HepG2 (cell line): ENCODE measurements at regions not wholly inside any gene's neighbourhood (a gene's known extent, or its start where the extent isn't known, plus 50 kb on each side); places are given as distances from the start of the nearest gene placed in this dataset.

Experiments used
- ATAC-seq: fragments of 200-7000 bp; cut with Tn5 transposase; 3 replicates; pipeline ENCODE4 v1.9.1; 2020; ENCODE audit warnings: mild to moderate bottlenecking, moderate library complexity
- BruUV-seq: library from RNA; stranded (reverse); fragments of 400-500 nt; replicated peaks from 2 replicates; lab custom pipeline; 2021; lab: Mats Ljungman, UMichigan
- CTCF ChIA-PET: fragments of 300-600 bp; formaldehyde crosslinking; extraction: SDS; loops from one replicate; lab custom pipeline; 2021; ENCODE audit warnings: low total read pairs, inconsistent platforms, low intra/inter-chr PET ratio; lab: Yijun Ruan, JAX
- POLR2A ChIA-PET: fragments of 350-600 bp; sonication (Branson Sonifier 250); formaldehyde crosslinking; loops from one replicate; lab custom pipeline; 2020; ENCODE audit warnings: antibody characterized with exemption, inconsistent platforms; lab: Yijun Ruan, JAX
- DNase-seq: peaks from one replicate; pipeline ENCODE4 v3.0.0-alpha.2; 2015; ENCODE audit warnings: low spot score
- FAIRE-seq: peaks from 3 replicates; lab custom pipeline; 2011; peaks lifted over from hg19 to GRCh38; lab: Jason Lieb, UNC
- H2AFZ ChIP-seq: one replicate; pipeline ENCODE4 v1.6.1; 2011; ENCODE audit warnings: low read length, inconsistent platforms
- H3K27ac ChIP-seq: fragments of 300-600 bp; 3 replicates; pipeline ENCODE4 v1.8.0; 2011; ENCODE audit warnings: mixed run types, mild to moderate bottlenecking, mixed read lengths, low read length, inconsistent platforms; ENCODE audit not compliant: insufficient read depth; ENCODE audit errors: extremely low read length
- H3K27me3 ChIP-seq, 2 experiments: fragments of 200-600 bp in 1 of 2; 2 replicates in 1 of 2; 3 replicates in 1 of 2; pipeline versions ENCODE4 v1.6.0 to v1.8.0; 2011; ENCODE audit warnings: low read length in 2 of 2, mild to moderate bottlenecking in 2 of 2, moderate library complexity in 2 of 2, inconsistent platforms in 1 of 2; ENCODE audit not compliant: insufficient read depth in 2 of 2, control insufficient read depth in 1 of 2
- H3K36me3 ChIP-seq, 2 experiments: fragments of 200-600 bp in 1 of 2; replicated peaks in 1 of 2; 2 replicates in 1 of 2; 3 replicates in 1 of 2; pipeline versions ENCODE4 v1.5.1 to v1.8.0; 2011; ENCODE audit warnings: low read length in 2 of 2, inconsistent platforms in 1 of 2; ENCODE audit not compliant: insufficient read depth in 2 of 2, control insufficient read depth in 1 of 2
- H3K4me1 ChIP-seq: 2 replicates; pipeline ENCODE4 v1.5.1; 2012; ENCODE audit warnings: low read length, inconsistent platforms; ENCODE audit not compliant: insufficient read depth
- H3K4me2 ChIP-seq: 2 replicates; pipeline ENCODE4 v1.6.0; 2011; ENCODE audit warnings: low read depth, low read length, inconsistent platforms
- H3K4me3 ChIP-seq, 3 experiments: fragments of 200-600 bp in 1 of 3; sonication (generic), shearing (Covaris generic) in 1 of 3; replicated peaks in 1 of 3; 2 replicates each; pipeline ENCODE4 v1.5.1; 2011 to 2016; ENCODE audit warnings: low read length in 3 of 3, inconsistent platforms in 2 of 3, low read depth in 2 of 3, mild to moderate bottlenecking in 2 of 3, control low read depth in 1 of 3, mixed read lengths in 1 of 3; ENCODE audit not compliant: insufficient read depth in 1 of 3
- H3K79me2 ChIP-seq: one replicate; pipeline ENCODE4 v1.6.1; 2011; ENCODE audit warnings: low read length, inconsistent platforms; ENCODE audit not compliant: insufficient read depth
- H3K9ac ChIP-seq: 2 replicates; pipeline ENCODE4 v1.6.0; 2011; ENCODE audit warnings: mild to moderate bottlenecking, low read depth, low read length, inconsistent platforms; ENCODE audit not compliant: insufficient read depth
- H3K9me3 ChIP-seq: 2 replicates; pipeline ENCODE4 v1.5.1; 2012; ENCODE audit warnings: mild to moderate bottlenecking, low read length
- H4K20me1 ChIP-seq: 2 replicates; pipeline ENCODE4 v1.6.0; 2011; ENCODE audit warnings: inconsistent platforms, mild to moderate bottlenecking, low read length, moderate library complexity; ENCODE audit not compliant: insufficient read depth
- FOSL1 ChIP-seq: sonication (generic); formaldehyde crosslinking; IDR thresholded peaks from 2 replicates; pipeline ENCODE4 v1.9.0; 2021; ENCODE audit warnings: missing genetic modification reagents, borderline replicate concordance
- FOXA3 ChIP-seq: IDR thresholded peaks from 2 replicates; pipeline ENCODE4 v1.6.1; 2016; ENCODE audit warnings: missing genetic modification reagents, missing compliant biosample characterization
- IKZF1 ChIP-seq: fragments of 450-650 bp; IDR thresholded peaks from 2 replicates; pipeline ENCODE4 v1.7.1; 2016
- LCORL ChIP-seq, 2 experiments: fragments of 450-650 bp in 1 of 2; sonication (generic) in 1 of 2; formaldehyde crosslinking in 1 of 2; IDR thresholded peaks; 2 replicates each; pipeline versions ENCODE4 v1.5.0 to v1.6.1; 2017 to 2020; ENCODE audit warnings: antibody characterized with exemption in 1 of 2, missing genetic modification reagents in 1 of 2
- NFKB2 ChIP-seq: sonication (generic); formaldehyde crosslinking; IDR thresholded peaks from 2 replicates; pipeline ENCODE4 v1.4.0; 2020; ENCODE audit warnings: missing genetic modification reagents, borderline replicate concordance
- SMARCE1 ChIP-seq: fragments of 450-650 bp; IDR thresholded peaks from 2 replicates; pipeline ENCODE4 v1.6.1; 2017; ENCODE audit warnings: borderline replicate concordance
- TCF7L2 ChIP-seq: IDR thresholded peaks from 2 replicates; pipeline ENCODE4 v1.6.1; 2011; ENCODE audit warnings: mild to moderate bottlenecking, low read depth, low read length, moderate library complexity
- ZFP62 ChIP-seq: sonication (generic); formaldehyde crosslinking; IDR thresholded peaks from 2 replicates; pipeline ENCODE4 v1.4.0; 2020; ENCODE audit warnings: missing genetic modification reagents
- ZNF468 ChIP-seq: sonication (generic); formaldehyde crosslinking; IDR thresholded peaks from 2 replicates; pipeline ENCODE4 v1.8.0; 2022; ENCODE audit warnings: mild to moderate bottlenecking, moderate library complexity, missing genetic modification reagents
- WGBS: methylation state at CpG from one replicate; pipeline ENCODE4 v1.1.6; 2017; ENCODE audit warnings: low lambda C conversion rate; 5-methylcytosine and 5-hydroxymethylcytosine counted together
- in situ Hi-C: cut with HindIII; loops from 2 replicates; pipeline ENCODE4 v1.10.0; 2017; ENCODE audit warnings: low pct_unique_long_range_greater_than_20kb; ENCODE audit not compliant: extremely low pct_ligation_motif_present
- intact Hi-C: fragments of 100-400 bp; cut with micrococcal nuclease; formaldehyde crosslinking; loops from one replicate; pipeline ENCODE4 v1.10.0; 2022; ENCODE audit not compliant: unreplicated experiment
- TF ChIP-seq, protein P1 (sequence below): sonication (generic); formaldehyde crosslinking; IDR thresholded peaks from 2 replicates; pipeline ENCODE4 v1.8.0; 2022; ENCODE audit warnings: mild to moderate bottlenecking, missing genetic modification reagents; ENCODE audit not compliant: insufficient replicate concordance

DNA sequence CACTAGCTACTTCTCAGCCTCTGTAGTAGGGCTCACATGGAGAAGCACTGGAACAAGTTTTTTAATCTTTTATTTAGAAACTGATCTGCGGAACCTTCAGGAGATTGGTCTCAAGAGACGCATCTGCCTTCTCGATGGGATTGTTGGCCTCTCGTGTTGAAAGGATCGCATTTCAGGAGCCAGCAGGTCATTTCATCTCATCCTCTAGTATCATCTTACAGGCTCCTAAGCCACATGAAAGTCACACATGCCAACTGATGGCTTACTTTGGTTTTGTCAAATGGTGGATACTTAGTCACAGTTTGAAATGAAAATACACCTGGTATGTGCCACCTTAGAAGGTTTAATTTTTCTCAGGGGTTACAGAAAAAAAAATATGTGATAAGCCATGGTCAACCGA, 1703.6 kb downstream of the EFNB2 start:
- no peak overlapping the region for H3K4me2 ChIP-seq
- intact Hi-C loops, result no loop called here
- no peak for ATAC-seq
- H3K9ac ChIP-seq, result no peak overlapping the region
- no peak overlapping the region for H3K4me3 ChIP-seq
- 29% methylated on average over 6 of the region's 6 CpGs for WGBS
- no peak for DNase-seq
- in situ Hi-C loops, result no loop called here
- H3K27ac ChIP-seq, result no peak overlapping the region
- no peaks in the 10 kb centered on the region for H3K4me1 ChIP-seq
- H3K36me3 ChIP-seq, result no peaks in the 10 kb centered on the region
- no peak for FAIRE-seq
- peaks cover 56% of the 10 kb centered on the region for H3K9me3 ChIP-seq
- no peaks in the 10 kb centered on the region for H4K20me1 ChIP-seq
- H3K79me2 ChIP-seq, result no peaks in the 10 kb centered on the region
- no peak overlapping the region for H2AFZ ChIP-seq
- CTCF ChIA-PET, result no interaction called here
- TF ChIP-seq, protein P1, sequence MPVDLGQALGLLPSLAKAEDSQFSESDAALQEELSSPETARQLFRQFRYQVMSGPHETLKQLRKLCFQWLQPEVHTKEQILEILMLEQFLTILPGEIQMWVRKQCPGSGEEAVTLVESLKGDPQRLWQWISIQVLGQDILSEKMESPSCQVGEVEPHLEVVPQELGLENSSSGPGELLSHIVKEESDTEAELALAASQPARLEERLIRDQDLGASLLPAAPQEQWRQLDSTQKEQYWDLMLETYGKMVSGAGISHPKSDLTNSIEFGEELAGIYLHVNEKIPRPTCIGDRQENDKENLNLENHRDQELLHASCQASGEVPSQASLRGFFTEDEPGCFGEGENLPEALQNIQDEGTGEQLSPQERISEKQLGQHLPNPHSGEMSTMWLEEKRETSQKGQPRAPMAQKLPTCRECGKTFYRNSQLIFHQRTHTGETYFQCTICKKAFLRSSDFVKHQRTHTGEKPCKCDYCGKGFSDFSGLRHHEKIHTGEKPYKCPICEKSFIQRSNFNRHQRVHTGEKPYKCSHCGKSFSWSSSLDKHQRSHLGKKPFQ (CRISPR knock-in tag), result no peak
- TF ChIP-seq LCORL (IDR thresholded peaks at IDR 0.05) (no peak), LCORL (CRISPR knock-in tag; IDR thresholded peaks at IDR 0.05) (no peak), SMARCE1 (no peak), ZFP62 (CRISPR knock-in tag) (no peak), FOSL1 (CRISPR knock-in tag) (no peak), ZNF468 (no peak), NFKB2 (CRISPR knock-in tag) (no peak), IKZF1 (no peak), FOXA3 (CRISPR knock-in tag) (no peak), TCF7L2 (no peak)
- H3K27me3 ChIP-seq, result no peaks in the 10 kb centered on the region
- POLR2A ChIA-PET, result no interaction called here
- no TSS peak for BruUV-seq
